ENCODE measurements at regions not wholly inside any gene's neighbourhood (a gene's known extent, or its start where the extent isn't known, plus 50 kb on each side); places are given as distances from the start of the nearest gene placed in this dataset.

DNA sequence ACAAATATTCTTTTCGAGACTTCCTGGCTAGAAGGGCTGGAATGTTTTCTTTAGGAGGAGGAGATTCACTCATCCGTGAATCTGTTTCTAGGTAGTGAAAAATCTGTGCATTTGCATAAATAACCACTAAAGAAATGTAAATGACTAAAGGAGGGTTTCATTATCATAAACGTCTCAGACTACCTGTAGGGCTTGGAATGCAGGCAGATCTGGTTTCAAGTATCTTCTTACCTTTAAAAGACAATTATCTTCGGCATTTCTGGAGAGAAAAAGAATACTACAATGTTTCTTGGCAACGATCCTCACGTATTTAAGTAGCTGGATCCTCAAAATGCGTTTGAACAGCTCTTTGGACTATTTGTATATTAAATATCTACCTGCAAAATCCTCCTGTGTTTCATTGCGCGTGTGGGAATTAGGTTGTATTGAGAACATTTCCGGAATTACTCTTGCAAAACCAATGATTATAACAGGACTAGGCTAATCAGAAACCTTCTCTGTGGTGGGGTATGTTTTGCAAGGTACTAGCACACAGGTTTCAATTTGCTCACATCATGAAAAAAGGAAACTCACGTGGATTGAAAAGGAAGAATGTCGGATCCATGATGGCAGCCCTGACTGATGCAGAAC is 291.1 kb upstream of the ARGLU1 start:
- Histone ChIP-seq H3K27me3 (ENCODE audit: control insufficient read depth, insufficient read depth, low read length) (no peaks in the 10 kb centered on the region), H3K36me3 (ENCODE audit: control insufficient read depth, insufficient read depth, low read length) (no peaks in the 10 kb centered on the region), H3K4me3 (ENCODE audit: low read depth, low read length) (no peak overlapping the region)
- no peak for FAIRE-seq
- TF ChIP-seq, protein P1, sequence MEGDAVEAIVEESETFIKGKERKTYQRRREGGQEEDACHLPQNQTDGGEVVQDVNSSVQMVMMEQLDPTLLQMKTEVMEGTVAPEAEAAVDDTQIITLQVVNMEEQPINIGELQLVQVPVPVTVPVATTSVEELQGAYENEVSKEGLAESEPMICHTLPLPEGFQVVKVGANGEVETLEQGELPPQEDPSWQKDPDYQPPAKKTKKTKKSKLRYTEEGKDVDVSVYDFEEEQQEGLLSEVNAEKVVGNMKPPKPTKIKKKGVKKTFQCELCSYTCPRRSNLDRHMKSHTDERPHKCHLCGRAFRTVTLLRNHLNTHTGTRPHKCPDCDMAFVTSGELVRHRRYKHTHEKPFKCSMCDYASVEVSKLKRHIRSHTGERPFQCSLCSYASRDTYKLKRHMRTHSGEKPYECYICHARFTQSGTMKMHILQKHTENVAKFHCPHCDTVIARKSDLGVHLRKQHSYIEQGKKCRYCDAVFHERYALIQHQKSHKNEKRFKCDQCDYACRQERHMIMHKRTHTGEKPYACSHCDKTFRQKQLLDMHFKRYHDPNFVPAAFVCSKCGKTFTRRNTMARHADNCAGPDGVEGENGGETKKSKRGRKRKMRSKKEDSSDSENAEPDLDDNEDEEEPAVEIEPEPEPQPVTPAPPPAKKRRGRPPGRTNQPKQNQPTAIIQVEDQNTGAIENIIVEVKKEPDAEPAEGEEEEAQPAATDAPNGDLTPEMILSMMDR (IDR thresholded peaks at IDR 0.05; ENCODE audit: insufficient read depth, low read length, severe bottlenecking) = no peak
- peak; percentile 15 for DNase-seq (ENCODE audit: low read depth)

DNA sequence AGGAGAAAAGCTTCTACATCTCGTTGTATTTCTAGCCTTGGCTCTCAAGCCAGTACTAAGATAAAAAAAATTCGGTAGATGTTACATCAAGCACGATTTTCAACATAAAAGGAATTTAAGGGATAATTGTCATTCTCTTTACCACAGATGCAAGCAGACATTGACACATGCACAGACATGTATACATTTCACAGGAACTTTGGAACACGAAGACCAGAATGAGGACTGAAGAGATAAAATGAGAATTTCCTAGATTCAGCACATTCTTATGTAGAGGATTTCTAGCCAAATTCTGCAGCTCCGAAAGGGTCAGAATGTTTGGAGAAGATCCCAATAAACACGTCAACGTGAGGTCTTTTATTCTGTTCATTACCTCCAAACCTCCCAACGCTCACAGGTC is 284.5 kb upstream of the ARGLU1 start:
- H3K27me3 ChIP-seq (ENCODE audit: control insufficient read depth, insufficient read depth, low read length) = no peaks in the 10 kb centered on the region
- TF ChIP-seq, protein P1 (IDR thresholded peaks at IDR 0.05; ENCODE audit: insufficient read depth, low read length, severe bottlenecking) = no peak
- FAIRE-seq (no peak), DNase-seq (ENCODE audit: low read depth) (no peak)
- H3K4me3 ChIP-seq (ENCODE audit: low read depth, low read length) = no peak overlapping the region
- H3K36me3 ChIP-seq (ENCODE audit: control insufficient read depth, insufficient read depth, low read length) = no peaks in the 10 kb centered on the region

DNA sequence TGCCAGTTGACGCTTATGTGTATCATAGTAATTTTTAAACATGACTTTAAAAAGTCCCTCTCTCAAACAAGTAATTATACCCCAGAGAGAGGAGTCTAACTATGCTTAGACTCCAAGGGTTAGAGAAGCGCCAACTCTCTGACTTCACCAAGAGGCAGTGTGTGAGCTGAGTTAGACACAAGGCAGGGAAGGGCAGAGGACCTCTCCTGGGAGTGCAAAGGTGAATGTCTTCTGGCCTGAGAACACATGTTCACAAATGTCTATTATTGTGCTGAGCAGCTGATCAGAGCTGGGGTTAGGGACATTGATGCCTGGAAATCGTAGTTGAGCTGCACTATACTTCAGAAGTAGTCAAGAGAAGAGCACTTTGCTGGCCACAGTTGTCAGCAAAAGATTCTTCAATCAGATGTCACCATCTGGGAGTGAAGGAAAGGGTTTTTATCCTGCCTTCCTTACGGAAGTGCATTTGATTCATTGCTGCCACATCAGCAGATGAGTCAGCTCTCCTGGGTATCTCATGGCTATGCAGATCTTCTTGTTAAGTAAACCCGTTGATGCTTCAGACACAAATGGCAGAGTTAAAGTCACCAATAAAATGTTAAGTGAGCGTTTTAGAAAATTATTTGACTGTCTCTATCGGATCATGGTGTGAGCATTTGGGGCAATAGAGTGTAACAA is 283.2 kb upstream of the ARGLU1 start:
- Histone ChIP-seq H3K36me3 (ENCODE audit: control insufficient read depth, insufficient read depth, low read length) (no peaks in the 10 kb centered on the region), H3K27me3 (ENCODE audit: control insufficient read depth, insufficient read depth, low read length) (no peaks in the 10 kb centered on the region), H3K4me3 (ENCODE audit: low read depth, low read length) (no peak overlapping the region)
- DNase-seq (ENCODE audit: low read depth) (peak; percentile 27), FAIRE-seq (no peak)
- TF ChIP-seq, protein P1 (IDR thresholded peaks at IDR 0.05; ENCODE audit: insufficient read depth, low read length, severe bottlenecking) = no peak

DNA sequence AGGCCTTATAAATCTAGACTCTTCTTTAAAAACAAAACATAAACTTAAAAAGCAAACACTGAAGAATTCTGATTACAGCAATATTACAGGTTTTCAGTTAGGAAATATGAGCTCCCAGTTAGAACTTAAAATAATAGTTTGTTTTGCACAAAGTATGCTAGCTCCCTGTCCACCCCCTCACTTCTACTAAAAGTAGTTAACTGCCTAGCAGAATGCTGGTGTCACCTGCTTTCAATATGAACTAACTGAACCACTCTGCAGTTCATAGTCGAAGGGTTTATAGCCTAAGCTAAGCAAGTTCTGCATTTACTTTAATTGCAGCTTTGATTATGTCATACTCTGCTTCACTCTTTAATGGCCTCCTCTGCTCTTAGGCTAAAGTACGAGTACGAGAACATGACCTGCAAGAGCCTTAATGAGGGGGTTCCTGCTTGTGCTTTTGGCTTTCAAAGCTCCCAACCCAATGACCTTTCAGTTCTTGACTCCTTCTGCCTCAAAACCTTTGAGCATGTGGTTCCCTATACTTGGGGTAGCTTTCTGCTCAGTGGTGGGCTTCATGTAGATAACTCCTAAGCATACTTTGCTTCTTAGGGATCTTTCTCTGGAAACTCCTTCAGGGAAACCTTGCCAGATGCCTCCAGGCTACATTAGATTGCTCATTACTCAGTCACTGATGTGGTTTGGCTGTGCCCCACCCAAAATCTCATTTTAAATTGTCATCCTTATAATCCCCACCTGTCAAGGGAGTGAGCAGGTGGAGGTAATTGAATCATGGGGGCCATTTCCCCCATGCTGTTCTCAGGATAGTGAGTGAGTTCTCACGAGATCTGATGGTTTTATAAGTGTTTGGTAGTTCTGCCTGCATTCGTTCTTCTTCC is 278.9 kb upstream of the ARGLU1 start:
- FAIRE-seq (no peak), DNase-seq (ENCODE audit: low read depth) (peak; percentile 33)
- TF ChIP-seq, protein P1 (IDR thresholded peaks at IDR 0.05; ENCODE audit: insufficient read depth, low read length, severe bottlenecking) = no peak
- Histone ChIP-seq H3K27me3 (ENCODE audit: control insufficient read depth, insufficient read depth, low read length) (no peaks in the 10 kb centered on the region), H3K36me3 (ENCODE audit: control insufficient read depth, insufficient read depth, low read length) (no peaks in the 10 kb centered on the region), H3K4me3 (ENCODE audit: low read depth, low read length) (no peak overlapping the region)

DNA sequence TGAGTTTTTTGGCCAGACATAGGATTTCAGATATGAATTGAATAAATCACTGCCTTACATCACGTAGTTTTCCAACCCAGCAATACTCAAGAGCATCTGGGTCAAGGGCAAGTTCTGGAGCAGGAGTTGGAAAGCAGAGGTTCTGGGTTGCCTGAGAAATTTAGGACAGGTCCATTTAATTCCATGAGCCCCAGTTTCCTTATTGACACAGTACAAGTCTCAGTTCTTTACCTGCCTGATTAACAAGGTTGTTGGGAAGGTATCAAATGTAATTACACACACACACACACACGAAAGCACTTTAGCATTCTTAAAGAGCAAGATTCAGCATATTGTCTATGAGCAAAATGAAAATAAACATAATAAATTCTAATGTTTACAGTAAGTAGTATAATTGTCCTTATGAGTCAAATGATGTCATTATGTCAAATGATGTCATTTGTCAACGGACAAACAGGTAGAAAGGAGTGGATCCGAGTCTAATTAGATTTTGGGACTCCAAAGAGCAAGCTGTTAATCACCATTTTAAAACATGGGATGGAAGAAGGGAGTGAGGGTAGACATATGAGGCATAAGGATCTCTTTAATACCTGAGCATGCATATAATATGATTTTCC is 268.4 kb upstream of the ARGLU1 start:
- H3K36me3 ChIP-seq (ENCODE audit: control insufficient read depth, insufficient read depth, low read length) = no peaks in the 10 kb centered on the region
- TF ChIP-seq, protein P1 (IDR thresholded peaks at IDR 0.05; ENCODE audit: insufficient read depth, low read length, severe bottlenecking) = no peak
- FAIRE-seq = no peak
- H3K4me3 ChIP-seq (ENCODE audit: low read depth, low read length) = no peak overlapping the region
- H3K27me3 ChIP-seq (ENCODE audit: control insufficient read depth, insufficient read depth, low read length) = no peaks in the 10 kb centered on the region
- DNase-seq (ENCODE audit: low read depth) = no peak

Data from bronchial epithelial cell (primary cell).